NCI-H2081 (cell line): ENCODE measurements at regions not wholly inside any gene's neighbourhood (a gene's known extent, or its start where the extent isn't known, plus 50 kb on each side); places are given as distances from the start of the nearest gene placed in this dataset.

Source experiments
- DNase-seq, 2 experiments: peaks; one replicate each; lab custom pipeline; 2025; lab: John Stamatoyannopoulos, UW

DNA sequence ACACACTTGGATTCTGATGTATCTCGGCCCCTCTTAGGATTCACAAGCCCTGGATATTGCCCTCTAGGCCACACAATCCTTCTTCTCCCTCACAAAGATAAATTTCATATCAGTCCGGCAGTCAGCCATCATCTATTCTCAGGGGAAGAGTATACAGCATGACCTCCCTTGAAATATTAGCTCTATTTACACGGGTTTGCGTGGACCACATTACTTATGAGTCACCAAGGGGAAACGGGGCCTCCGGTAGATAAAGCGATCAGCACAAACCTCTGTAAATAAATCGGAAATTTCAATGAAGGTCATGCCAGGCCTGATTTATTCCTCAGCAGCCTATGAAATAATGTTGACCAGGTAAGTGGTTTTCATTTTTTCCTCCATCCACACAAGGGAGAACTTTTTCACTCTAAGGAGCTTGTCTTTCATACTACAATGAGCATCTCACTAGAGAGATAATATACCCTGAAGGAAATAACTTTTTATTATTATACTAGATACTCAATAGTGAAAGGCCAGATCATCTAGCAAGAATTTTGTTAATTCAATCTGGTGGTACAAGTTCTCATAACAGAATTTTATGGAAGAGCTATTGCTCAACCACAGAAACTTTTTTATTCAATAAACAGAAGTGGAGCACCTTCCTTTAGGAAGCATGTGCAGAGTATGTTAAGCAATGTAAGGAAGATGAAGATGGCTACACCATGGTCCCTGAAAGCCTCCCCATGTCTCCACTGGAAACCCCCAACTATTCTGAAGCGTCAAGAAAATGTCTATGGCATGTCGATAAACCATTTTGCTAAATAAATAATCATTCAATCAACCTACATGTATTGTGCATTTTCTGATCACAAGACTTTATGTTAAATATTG lies 125.2 kb upstream of the PIK3C3 start:
- no peak for DNase-seq

DNA sequence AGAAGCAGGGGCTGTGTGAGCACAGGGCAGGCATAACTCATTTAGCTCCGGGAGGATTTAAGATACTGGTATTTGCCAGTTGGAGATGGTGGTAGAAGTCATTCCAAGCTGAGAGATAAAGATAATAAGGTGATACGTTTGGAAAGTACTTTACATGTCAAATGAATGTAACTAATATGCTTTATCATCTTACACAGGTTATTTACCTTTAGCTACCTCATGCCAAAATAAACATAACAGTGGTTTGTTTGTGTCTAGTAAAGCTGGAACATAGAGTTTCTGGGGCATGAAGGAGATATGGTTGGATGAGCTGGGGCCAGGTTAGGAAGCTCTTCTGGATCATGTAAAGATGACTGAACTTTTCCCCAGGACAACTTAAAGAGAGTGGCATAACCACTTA lies 126.9 kb upstream of the PIK3C3 start:
- peak; percentile 25 to 74 for DNase-seq

DNA sequence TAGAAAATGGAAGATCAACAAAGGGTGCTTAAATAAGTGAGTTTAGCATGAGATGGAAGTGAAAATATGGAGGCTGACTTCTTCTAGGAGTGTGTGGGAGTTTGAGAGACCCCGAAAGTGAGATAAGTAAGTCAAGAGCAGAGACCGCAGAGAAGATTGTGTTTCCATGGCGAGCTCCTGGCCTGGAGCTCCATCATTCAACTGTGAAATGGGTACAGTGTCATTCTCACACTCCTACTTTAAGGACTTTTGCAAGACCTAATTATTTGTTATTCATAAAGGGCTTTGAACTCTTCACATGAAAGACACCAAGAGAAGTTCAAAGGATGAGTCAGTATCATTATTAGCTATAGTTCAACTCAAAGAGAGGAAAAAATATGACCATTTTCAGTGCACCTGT lies 134.2 kb upstream of the PIK3C3 start:
- DNase-seq, result no peak

DNA sequence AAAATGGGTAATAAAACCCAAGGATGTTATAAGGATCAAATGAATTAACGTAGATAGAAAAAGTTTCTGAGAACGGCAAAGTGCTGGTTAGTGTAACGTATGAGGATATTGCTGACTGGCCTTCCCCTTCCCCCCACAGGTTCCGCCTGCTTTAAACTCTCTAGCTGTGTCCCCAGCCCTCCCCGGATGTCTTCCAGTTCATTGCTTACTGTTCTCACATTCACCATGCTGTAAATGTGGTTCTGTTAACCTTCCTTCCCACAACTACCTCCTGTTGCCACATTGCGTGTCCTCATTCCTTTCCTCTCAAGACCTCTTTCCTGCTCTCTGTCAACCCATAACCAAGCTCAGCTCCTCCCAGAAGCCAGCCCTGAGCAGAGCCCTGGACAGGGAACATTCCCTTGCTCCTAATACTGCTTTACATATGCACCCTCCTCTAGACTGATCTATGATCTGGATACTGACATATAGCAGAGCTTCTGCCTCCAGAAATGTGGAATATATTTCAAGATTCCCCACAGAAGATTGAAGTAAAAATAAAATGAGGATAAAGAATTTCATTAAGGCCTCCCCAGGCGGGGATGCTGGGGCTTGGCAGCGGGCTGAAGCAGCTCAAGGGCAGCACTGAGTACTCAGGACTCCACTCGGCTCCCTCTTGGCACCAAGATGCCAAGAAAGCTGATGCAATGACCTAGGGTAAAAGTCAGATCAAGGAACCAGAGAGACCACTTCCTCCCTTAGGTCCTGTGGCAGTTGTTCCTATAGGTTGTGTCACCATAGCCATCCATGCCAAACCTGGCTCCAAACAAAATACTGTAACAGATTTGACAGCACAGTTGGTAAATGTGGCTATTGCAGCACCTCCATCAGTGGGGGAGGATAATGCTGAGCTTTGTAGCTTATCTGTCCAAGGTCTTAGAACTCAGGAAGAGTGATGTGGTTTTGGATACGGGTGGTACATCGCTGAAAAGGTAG lies 136.4 kb upstream of the PIK3C3 start:
- DNase-seq, result no peak

DNA sequence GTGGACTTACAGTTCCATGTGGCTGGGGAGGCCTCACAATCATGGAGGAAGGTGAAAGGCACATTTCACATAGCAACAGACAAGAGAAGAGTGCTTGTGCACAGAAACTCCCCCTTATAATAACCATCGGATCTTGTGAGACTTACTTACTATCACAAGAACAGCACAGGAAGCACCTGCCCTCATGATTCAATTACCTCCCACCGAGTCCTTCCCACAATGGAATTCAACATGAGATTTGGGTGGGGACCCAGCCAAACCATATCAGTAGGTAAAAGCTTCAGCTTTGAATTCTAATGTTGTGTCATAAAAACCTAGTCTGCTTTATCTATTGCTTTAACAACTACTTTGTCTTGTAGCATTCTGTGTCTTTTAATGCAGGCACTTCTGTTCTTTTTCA lies 140.4 kb upstream of the PIK3C3 start:
- no peak for DNase-seq

DNA sequence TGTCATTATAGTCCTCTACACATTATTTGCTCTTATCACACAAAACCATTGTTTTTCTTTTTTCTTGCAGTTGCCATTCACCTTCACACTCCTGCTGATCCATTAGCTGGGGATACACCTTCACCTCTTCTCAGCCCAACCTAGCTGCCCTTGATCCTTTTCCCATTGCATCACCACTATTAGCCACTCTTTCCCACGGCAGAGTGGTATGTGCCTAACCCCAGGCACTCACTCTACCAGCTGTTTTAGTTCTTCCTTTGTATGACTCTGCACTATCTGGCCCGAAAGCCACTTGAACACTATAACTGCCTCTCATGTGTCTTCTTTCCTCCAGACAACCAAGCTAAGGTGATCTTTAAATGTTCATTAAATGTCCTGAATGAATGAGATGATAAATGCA lies 145.4 kb upstream of the PIK3C3 start:
- no peak for DNase-seq

DNA sequence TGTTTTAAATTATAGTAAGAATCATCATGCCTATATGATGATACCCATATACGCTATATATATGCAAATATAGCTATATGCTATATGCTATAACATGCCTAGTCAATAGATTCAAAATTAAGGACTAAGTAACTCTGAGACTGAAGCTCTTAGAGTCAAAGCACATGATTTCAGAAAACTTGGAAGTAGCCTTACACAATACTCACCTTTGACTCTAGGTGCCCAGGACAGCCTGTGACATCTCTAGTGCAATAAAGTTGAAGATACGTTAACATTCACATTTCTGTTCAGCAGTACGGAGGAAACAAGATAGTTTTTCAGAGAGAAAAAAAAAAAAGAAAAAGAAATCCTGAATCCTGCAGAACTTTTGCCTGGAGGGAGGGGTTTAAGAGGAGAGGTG lies 149.7 kb upstream of the PIK3C3 start:
- DNase-seq, result no peak

DNA sequence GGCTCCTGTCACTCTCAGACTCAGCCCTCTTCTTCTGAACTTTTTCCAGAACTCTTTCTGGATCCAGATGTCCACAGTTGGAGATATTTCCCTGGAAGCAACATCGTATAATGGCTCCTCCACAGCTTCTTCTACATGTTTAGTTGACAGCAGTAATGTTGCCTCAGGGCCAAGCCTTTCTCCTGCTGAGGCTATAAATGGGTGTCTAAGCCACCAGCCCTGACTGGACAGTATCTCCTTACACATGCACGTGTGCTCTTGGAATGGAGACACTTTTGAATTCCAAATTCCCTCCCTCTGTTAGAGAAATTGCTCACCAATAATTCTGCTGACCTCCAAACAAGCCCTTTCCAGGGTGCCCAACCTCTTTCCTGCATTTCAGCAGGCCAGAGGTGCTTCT lies 156.2 kb upstream of the PIK3C3 start:
- DNase-seq, result no peak

DNA sequence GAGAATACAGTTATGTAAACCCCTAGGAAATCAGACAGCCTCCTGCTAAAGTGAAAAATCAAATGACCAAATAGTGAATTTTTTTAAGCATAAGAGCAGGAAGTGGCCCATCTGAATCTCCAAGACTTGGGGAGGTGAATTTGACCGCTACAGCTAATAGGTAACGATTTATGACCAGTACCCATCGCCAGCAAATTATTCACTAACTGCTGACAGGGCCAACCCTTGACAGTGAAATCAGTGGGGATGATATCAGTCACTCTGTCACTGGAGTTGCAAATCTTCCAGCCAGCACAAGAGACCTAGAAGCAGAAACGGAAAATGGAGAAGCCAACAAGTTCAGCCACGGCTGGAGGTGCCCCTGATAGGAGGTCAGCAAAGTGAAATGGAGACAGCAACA lies 164.3 kb upstream of the PIK3C3 start:
- no peak for DNase-seq

DNA sequence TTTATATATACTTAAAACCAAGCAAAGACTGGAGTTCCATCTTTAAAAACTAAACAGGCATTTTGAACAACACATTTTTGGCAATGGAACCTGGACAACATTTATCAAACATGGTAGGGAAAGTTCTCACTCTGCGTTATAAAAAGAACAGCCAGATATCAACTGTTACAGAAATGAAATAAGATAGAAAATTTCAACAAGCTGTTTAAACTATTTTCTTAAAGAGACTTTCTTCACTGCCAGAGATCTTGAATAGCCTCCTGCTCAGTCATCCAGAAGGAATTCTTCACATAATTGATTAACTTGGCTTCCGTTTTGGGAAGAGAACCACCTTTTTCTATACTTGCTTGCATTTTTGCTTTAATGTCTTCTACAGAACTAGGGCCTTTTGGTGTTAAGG lies 166.0 kb upstream of the PIK3C3 start:
- DNase-seq, result no peak

DNA sequence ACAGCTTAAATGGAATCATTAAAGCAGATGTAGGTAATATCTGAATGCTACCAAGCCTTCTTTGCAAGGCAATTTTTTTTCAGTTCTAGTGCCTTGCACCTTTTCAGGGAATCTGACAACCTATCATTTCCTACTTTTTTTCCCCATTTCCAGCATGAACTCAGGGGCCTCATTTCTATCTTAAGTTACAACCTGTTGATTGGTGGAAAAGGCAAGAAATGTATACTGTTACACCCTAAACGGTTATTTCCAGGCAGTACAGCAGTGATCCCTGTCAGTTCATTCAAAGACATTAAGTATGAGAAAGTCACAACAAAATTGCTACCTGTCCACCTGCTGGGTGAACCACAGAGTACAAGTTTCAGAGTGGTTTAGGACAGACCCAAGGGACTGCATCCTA lies 171.2 kb upstream of the PIK3C3 start:
- no peak for DNase-seq

DNA sequence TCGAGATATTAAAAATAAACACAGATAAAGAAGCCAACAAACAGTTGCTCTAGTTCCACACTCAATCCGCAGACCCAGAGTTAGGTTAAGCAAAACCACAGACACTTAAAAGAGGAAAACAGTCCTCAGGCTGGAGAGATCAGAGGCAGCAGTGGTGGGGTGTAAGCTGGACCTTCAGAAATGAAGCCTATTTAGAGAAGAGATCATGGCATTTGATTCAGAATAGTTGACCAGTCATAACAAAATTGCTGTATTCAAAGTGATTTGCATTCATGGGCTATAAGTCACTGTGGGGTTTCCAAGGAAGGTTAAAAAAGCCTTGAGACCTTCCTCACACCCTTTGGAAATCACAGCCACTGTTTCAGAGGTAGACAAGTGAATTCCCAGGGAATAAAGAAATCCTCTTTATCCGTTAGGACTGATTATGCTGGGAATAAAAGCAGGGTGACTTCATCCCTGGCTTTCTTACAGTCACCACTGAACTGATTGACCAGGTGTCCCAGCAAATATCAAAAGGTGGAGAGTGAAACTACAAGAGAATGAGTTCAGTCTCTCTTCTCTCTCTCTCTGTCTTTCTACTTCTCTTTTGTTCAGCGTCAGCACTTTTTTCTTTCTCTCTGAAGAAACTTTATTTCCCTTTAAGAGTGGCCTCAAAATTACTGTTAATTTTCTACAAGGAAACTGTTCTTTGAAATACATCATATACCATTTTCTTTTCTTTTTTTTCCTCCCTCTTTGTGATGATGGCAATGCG lies 171.8 kb upstream of the PIK3C3 start:
- no peak for DNase-seq

DNA sequence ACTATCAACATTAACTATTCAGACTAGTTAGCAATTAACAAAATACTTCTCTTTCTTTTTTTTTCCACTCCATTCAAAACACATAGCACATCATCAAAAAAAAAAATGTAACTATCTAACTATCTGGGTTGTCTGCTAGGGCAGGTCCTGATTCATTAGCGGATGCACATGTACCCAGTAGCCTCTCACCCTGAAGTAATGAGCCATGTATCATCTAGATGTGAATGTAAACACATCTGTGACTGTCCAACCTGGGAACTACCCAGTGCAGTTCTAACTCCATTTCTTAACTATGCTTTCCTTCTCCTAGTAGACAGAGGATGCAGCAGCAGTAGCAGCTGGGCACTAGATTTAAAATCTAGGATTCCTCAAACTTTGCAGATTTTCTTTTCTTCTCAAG lies 183.1 kb upstream of the PIK3C3 start:
- no peak for DNase-seq

DNA sequence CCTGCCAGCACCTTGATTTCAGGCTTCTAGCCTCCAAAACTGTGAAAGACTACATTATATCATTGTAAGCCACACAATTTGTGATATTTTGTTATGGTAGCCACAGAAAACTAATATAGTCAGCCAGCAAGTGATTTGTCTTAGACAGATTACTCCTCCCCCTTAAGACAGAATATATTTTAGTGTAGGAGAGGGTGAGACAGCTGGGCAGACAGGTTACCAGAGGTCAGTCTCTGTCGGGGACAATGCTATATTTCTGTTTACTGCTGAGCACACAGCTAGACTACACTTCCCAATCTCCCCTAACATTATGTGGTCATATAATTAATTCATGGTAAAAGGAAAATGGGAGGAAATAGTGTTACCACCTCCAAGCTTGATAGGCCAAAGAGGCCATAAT lies 185.8 kb upstream of the PIK3C3 start:
- DNase-seq, result no peak

DNA sequence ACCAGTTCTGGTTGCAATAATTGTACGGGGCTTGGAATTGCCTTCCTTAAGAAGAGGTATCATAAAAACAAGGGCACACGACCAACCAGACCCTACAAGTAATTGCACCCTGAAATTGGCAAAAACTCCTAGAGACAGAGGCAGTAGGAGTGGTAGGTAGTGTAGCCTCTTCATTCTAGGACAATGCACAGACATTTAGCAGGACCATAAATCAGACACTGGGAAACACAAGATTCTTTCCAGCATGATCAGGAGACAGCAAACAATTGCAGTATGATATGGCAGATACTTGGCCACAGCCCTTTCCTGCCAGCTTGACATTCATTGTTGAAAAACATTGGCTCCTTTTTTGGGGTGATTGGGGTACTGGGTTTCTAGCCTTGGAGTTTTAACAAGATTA lies 186.6 kb upstream of the PIK3C3 start:
- no peak for DNase-seq

DNA sequence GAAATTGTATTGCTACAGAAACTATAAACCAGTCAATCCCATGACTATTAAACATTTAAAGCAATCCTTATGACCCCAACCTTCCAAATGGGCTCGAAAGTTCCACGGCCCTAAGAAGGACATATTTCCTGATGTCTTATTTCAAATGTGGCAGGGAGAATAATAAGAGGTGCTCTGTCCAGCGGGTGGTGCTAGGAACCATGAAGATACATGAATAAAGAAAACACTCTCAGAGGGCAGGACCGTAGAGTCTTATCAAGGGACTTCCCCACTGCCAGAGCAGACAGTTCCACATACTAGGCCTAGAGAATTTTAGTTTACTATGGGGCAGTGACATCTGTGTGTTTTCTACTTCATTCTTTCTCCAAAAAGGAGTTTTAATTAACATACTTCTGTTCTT lies 187.1 kb upstream of the PIK3C3 start:
- no peak for DNase-seq

DNA sequence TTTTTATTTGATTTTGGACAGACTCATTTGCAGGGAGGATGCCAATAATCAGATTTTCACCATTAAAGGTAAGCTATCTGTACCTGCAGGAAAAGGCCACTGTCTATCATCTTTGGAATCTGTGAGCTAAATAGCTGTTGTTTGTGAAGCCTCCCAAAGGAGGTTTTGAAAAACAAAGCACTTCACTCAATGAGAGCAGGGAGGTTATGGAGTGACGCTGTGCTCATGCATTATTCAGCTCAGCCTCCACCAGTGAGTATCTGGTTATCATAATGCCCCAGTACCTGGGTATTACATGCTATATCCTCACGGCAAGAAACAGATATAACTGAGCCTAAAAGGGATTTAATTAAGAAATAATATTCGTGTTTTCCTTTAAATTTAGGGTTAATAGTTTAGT lies 189.6 kb upstream of the PIK3C3 start:
- no peak for DNase-seq

DNA sequence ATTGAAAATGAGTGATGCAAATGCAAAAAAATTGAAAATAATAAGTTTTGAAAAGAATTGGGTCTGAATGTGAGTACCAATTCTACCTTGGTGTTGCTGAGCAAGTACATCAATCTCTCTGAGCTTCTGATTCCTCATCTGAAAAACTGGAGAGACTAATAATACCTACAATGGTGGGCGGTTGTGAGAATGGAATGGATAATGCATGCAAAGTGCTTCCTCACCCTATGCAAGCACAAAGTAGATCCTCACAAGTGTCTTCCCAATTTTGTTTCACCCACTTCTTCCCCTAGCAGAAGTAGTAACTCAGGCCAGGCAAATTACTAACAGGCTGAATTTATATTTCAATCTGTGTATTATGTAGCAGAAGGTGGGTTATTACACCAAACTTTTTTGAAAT lies 191.7 kb upstream of the PIK3C3 start:
- DNase-seq, result no peak

DNA sequence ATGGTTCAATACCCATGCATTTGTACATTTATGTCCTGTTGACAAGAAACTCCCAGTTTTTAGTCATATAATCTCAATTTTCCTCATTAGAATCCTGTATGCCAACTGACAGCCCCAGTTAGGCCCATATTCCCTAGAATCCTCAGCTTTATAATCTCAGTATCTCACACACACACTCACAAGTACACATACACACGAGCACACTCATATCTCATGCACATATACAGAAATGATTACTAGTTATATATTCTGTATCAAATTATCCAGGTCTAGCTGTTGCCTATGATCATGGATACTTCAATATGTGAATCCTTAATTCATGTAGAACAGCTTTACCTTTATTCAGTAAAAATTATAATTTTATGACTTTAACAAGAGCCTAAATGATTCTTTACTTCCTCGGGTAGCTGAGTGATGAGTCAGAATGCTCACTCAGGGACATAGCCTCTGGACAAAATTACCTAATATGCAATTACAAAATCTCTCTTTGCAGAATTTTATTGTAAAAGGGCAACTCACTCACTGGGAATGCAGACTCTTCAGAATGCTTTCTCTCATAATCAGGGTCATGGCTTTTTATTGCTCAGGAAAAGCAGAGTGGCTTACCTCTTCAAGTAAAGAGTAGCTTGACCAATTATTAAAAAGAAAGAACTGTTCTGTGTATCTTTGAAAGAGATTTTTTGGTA lies 193.6 kb upstream of the PIK3C3 start:
- DNase-seq, result no peak

DNA sequence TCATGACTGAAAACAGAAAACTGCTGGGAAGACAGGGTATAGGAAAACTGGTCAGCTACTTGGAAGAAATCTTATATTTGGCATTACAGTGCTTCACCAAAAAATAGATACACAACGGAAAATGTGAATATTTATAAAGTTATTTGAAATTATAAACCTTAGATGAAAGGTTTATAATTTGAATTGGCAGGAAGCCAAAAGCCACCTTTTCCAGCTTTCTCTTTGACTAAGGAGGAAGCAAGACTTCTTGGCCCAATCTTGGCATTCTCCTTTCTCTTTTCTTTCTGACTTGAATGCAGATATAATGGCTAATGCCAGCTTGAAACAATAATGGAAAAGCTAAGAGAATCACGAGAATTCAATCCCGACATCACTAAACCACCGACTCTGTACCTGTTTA lies 196.5 kb upstream of the PIK3C3 start:
- no peak for DNase-seq

DNA sequence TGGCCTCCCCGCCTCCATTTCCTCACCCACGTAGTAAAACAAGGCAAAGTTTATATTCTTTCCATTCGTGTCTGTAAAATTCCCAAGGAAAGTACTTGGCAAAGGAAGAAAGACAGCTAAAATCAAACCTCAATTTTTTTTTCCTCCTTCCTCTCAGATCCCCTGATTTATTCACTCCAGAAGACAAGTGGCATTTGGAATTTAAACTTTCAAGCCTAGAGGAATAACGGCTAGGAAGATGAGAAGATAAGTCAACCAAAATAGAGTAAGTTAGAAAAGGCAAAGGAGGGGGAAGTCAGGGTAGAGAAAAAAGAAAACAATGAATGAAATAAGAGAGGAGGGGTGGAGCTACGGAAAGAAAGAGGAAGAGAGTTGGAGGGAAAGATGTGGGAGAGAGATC lies 198.9 kb upstream of the PIK3C3 start:
- no peak for DNase-seq

DNA sequence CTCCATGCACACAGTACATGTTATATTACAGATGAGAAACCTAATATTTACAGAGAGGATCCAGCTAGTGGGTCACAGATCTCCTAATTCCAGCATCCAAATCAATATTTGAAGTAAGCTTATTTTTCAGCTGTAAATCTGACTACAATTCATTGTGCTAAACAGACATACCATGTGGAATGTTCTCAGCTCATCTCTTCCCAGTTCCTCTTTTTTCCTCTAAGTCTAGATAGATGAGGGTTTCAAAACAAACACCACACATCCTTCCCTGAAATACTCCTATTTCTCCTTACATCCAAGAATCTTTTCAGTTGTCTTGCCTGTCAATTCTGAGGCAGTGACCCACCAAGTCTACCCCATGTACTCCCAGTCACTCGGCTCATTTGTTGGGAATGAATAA lies 200.7 kb upstream of the PIK3C3 start:
- no peak for DNase-seq
